HCT116 (cell line): ENCODE measurements at regions not wholly inside any gene's neighbourhood (a gene's known extent, or its start where the extent isn't known, plus 50 kb on each side); places are given as distances from the start of the nearest gene placed in this dataset.

Experiments used
- ATAC-seq: fragments of 200-7000 bp; cut with Tn5 transposase; 2 replicates; pipeline ENCODE4 v1.9.1; 2020; ENCODE audit warnings: mild to moderate bottlenecking, moderate library complexity
- BruUV-seq: library from RNA; stranded (reverse); fragments of 400-500 nt; replicated peaks from 2 replicates; lab custom pipeline; 2021; lab: Mats Ljungman, UMichigan
- CTCF ChIA-PET: fragments of 300-600 bp; sonication (Branson Sonifier 250); formaldehyde crosslinking; loops from one replicate; lab custom pipeline; 2021; ENCODE audit warnings: antibody characterized with exemption; lab: Charles Lee
- POLR2A ChIA-PET: fragments of 300-600, 350-600 bp; sonication (Branson Sonifier 250); formaldehyde crosslinking; loops from one replicate; lab custom pipeline; 2021; ENCODE audit warnings: antibody characterized with exemption; lab: Charles Lee
- RAD21 ChIA-PET, 2 experiments: fragments of 300-600 bp; sonication (Branson Sonifier 250); formaldehyde crosslinking; loops; one replicate each; lab custom pipeline; 2023; ENCODE audit warnings: low total read pairs in 2 of 2; ENCODE audit not compliant: uncharacterized antibody in 2 of 2, unreplicated experiment in 2 of 2, low non-redundant PET in 1 of 2; lab: Charles Lee
- DNase-seq: peaks from one replicate; pipeline ENCODE4 v3.0.0-alpha.2; 2010; ENCODE audit warnings: low read depth, low spot score
- H2AFZ ChIP-seq: fragments of 200-600 bp; shearing (Covaris generic), sonication (generic); 2 replicates; pipeline ENCODE4 v1.6.1; 2017; ENCODE audit warnings: low read depth, mixed run types, mixed read lengths, antibody characterized with exemption, low read length; ENCODE audit not compliant: poor library complexity, severe bottlenecking
- H3K27ac ChIP-seq: 2 replicates; pipeline ENCODE4 v1.5.1; 2012; ENCODE audit warnings: low read depth, low read length
- H3K27me3 ChIP-seq: fragments of 200-600 bp; sonication (generic); 2 replicates; pipeline ENCODE4 v1.6.1; 2016; ENCODE audit warnings: mixed run types, low read length, mixed read lengths; ENCODE audit not compliant: insufficient read depth
- H3K36me3 ChIP-seq, 2 experiments: fragments of 200-500 bp in 1 of 2; fragments of 200-600 bp in 1 of 2; sonication (Bioruptor generic) in 1 of 2; sonication (generic) in 1 of 2; 2 replicates each; pipeline versions ENCODE4 v1.5.1 to v1.6.1; 2014 to 2016; ENCODE audit warnings: low read length in 2 of 2, inconsistent platforms in 1 of 2, mixed read lengths in 1 of 2, mixed run types in 1 of 2; ENCODE audit not compliant: insufficient read depth in 2 of 2, control insufficient read depth in 1 of 2
- H3K4me1 ChIP-seq, 2 experiments: fragments of 200-600 bp in 1 of 2; sonication (generic) in 1 of 2; 2 replicates each; pipeline versions ENCODE4 v1.5.1 to v1.6.1; 2012 to 2017; ENCODE audit warnings: low read length in 2 of 2, inconsistent platforms in 1 of 2, mild to moderate bottlenecking in 1 of 2, mixed read lengths in 1 of 2, mixed run types in 1 of 2, moderate library complexity in 1 of 2; ENCODE audit not compliant: insufficient read depth in 2 of 2, control insufficient read depth in 1 of 2
- H3K4me2 ChIP-seq: fragments of 200-600 bp; sonication (generic); 2 replicates; pipeline ENCODE4 v1.6.1; 2017; ENCODE audit warnings: mixed run types, low read length, mixed read lengths
- H3K4me3 ChIP-seq, 2 experiments: fragments of 200-600 bp in 1 of 2; sonication (generic) in 1 of 2; replicated peaks in 1 of 2; 2 replicates each; pipeline ENCODE4 v1.5.1; 2011 to 2016; ENCODE audit warnings: low read length in 2 of 2, control low read depth in 1 of 2, low read depth in 1 of 2, mild to moderate bottlenecking in 1 of 2, mixed read lengths in 1 of 2, mixed run types in 1 of 2
- H3K79me2 ChIP-seq: fragments of 200-600 bp; sonication (generic); 2 replicates; pipeline ENCODE4 v1.6.1; 2017; ENCODE audit warnings: mild to moderate bottlenecking, mixed run types, low read length, moderate library complexity, mixed read lengths; ENCODE audit not compliant: insufficient read depth
- H3K9ac ChIP-seq: fragments of 200-600 bp; sonication (generic); 2 replicates; pipeline ENCODE4 v1.6.1; 2016; ENCODE audit warnings: low read length, mixed read lengths
- H3K9me2 ChIP-seq: fragments of 200-600 bp; sonication (generic), shearing (Covaris generic); 2 replicates; pipeline ENCODE4 v1.6.1; 2017; ENCODE audit warnings: mixed run types, mild to moderate bottlenecking, moderate library complexity; ENCODE audit not compliant: insufficient read depth
- H3K9me3 ChIP-seq, 2 experiments: fragments of 200-500 bp in 1 of 2; fragments of 200-600 bp in 1 of 2; sonication (Bioruptor generic) in 1 of 2; sonication (generic) in 1 of 2; 2 replicates each; pipeline ENCODE4 v1.6.1; 2014 to 2017; ENCODE audit warnings: low read length in 2 of 2, mixed read lengths in 2 of 2, inconsistent platforms in 1 of 2, low read depth in 1 of 2, mild to moderate bottlenecking in 1 of 2, mixed run types in 1 of 2, moderate library complexity in 1 of 2; ENCODE audit not compliant: control insufficient read depth in 1 of 2, insufficient read depth in 1 of 2
- H4K20me1 ChIP-seq: fragments of 200-600 bp; sonication (generic), shearing (Covaris generic); 2 replicates; pipeline ENCODE4 v1.6.1; 2017; ENCODE audit warnings: mixed run types, mild to moderate bottlenecking, moderate library complexity; ENCODE audit not compliant: insufficient read depth
- CBX3 ChIP-seq: IDR thresholded peaks from 2 replicates; pipeline ENCODE4 v1.6.1; 2012; ENCODE audit warnings: low read depth
- CEBPB ChIP-seq: IDR thresholded peaks from 2 replicates; pipeline ENCODE4 v1.6.1; 2012; ENCODE audit warnings: low read depth
- ELF1 ChIP-seq: IDR thresholded peaks from 2 replicates; pipeline ENCODE4 v1.6.1; 2012; ENCODE audit warnings: low read depth, borderline replicate concordance
- EZH2 ChIP-seq: fragments of 200-600 bp; sonication (generic); IDR thresholded peaks from 2 replicates; pipeline ENCODE4 v1.6.1; 2017; ENCODE audit warnings: antibody characterized with exemption, mixed run types
- EZH2phosphoT487 ChIP-seq: fragments of 200-600 bp; IDR thresholded peaks from 2 replicates; pipeline ENCODE4 v1.6.1; 2018; ENCODE audit warnings: antibody characterized with exemption, borderline replicate concordance
- FOSL1 ChIP-seq: IDR thresholded peaks from 2 replicates; pipeline ENCODE4 v1.6.1; 2012; ENCODE audit warnings: low read depth
- POLR2A ChIP-seq: IDR thresholded peaks from 2 replicates; pipeline ENCODE4 v1.7.0; 2011; ENCODE audit warnings: borderline replicate concordance; ENCODE audit not compliant: insufficient read depth, insufficient read length; ENCODE audit errors: extremely low read depth
- POLR2AphosphoS5 ChIP-seq: IDR thresholded peaks from 2 replicates; pipeline ENCODE4 v1.6.1; 2011; ENCODE audit warnings: mild to moderate bottlenecking, low read depth, low read length, moderate library complexity
- RAD21 ChIP-seq: IDR thresholded peaks from 2 replicates; pipeline ENCODE4 v1.6.1; 2012; ENCODE audit warnings: low read depth, mild to moderate bottlenecking
- SIN3A ChIP-seq: IDR thresholded peaks from 2 replicates; pipeline ENCODE4 v1.6.1; 2012; ENCODE audit warnings: low read depth
- SP1 ChIP-seq: IDR thresholded peaks from 2 replicates; pipeline ENCODE4 v1.6.1; 2012; ENCODE audit warnings: low read depth
- SRF ChIP-seq: IDR thresholded peaks from 2 replicates; pipeline ENCODE4 v1.6.1; 2012; ENCODE audit warnings: low read depth
- TCF7L2 ChIP-seq: IDR thresholded peaks from 2 replicates; pipeline ENCODE4 v1.7.0; 2011; ENCODE audit warnings: borderline replicate concordance, inconsistent platforms; ENCODE audit not compliant: insufficient read depth, insufficient read length; ENCODE audit errors: extremely low read depth
- YY1 ChIP-seq: IDR thresholded peaks from 2 replicates; pipeline ENCODE4 v1.6.1; 2011; ENCODE audit warnings: low read length, low read depth, moderate library complexity, mild to moderate bottlenecking; ENCODE audit not compliant: insufficient replicate concordance; ENCODE audit errors: extremely low read depth
- ZFX ChIP-seq: fragments of 450-650 bp; IDR thresholded peaks from 2 replicates; pipeline ENCODE4 v1.6.1; 2017
- ZNF274 ChIP-seq: fragments of 200-500 bp; sonication (Bioruptor generic); IDR thresholded peaks from 2 replicates; pipeline ENCODE4 v1.6.1; 2014; ENCODE audit warnings: mild to moderate bottlenecking, low read depth, low read length, inconsistent platforms
- intact Hi-C: fragments of 100-400 bp; cut with micrococcal nuclease; formaldehyde crosslinking; loops from 2 replicates; pipeline ENCODE4 v1.10.0; 2022
- TF ChIP-seq, protein P1 (sequence below): IDR thresholded peaks from 2 replicates; pipeline ENCODE4 v1.6.1; 2012
- TF ChIP-seq, protein P2 (sequence below): IDR thresholded peaks from 2 replicates; pipeline ENCODE4 v1.6.1; 2012; ENCODE audit warnings: low read depth
- TF ChIP-seq, protein P3 (sequence below): IDR thresholded peaks from 2 replicates; pipeline ENCODE4 v1.6.1; 2012

DNA sequence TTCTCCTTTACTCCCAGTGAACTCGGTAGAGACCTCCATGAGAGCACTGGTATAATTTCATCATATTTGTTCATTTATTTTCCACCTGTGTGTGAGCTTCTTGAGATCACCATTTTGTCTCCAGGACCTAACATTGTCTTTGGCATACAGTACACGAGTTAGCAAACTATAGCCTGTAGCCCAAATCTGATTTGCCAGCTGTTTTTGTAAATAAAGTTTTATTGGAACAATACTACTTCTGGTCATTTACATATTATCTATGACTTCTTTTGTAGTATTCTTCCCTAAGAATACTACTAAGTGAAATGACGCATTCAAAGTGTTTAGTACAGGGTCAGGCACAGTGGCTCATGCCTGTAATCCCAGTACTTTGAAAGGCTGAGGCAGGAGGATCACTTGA lies 449.5 kb downstream of the PLPP3 start:
- DNase-seq (no peak), ATAC-seq (no peak)
- H3K9me2 ChIP-seq, result no peaks in the 10 kb centered on the region
- H3K27me3 ChIP-seq, result no peaks in the 10 kb centered on the region
- no peaks in the 10 kb centered on the region for H3K4me1 ChIP-seq
- ChIA-PET POLR2A (no interaction called here), CTCF (no interaction called here), RAD21 (no interaction called here)
- H3K27ac ChIP-seq, result no peak overlapping the region
- H2AFZ ChIP-seq, result no peak overlapping the region
- BruUV-seq, result no TSS peak
- no peaks in the 10 kb centered on the region for H4K20me1 ChIP-seq
- TF ChIP-seq TCF7L2 (no peak), FOSL1 (no peak), RAD21 (no peak), CBX3 (no peak), SIN3A (no peak), ZFX (no peak), EZH2 (no peak), YY1 (no peak), SRF (no peak), ZNF274 (no peak), EZH2phosphoT487 (no peak), SP1 (no peak), CEBPB (no peak), ELF1 (no peak), POLR2A (no peak), POLR2AphosphoS5 (no peak)
- TF ChIP-seq, protein P1, sequence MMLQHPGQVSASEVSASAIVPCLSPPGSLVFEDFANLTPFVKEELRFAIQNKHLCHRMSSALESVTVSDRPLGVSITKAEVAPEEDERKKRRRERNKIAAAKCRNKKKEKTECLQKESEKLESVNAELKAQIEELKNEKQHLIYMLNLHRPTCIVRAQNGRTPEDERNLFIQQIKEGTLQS, result no peak
- TF ChIP-seq, protein P2, sequence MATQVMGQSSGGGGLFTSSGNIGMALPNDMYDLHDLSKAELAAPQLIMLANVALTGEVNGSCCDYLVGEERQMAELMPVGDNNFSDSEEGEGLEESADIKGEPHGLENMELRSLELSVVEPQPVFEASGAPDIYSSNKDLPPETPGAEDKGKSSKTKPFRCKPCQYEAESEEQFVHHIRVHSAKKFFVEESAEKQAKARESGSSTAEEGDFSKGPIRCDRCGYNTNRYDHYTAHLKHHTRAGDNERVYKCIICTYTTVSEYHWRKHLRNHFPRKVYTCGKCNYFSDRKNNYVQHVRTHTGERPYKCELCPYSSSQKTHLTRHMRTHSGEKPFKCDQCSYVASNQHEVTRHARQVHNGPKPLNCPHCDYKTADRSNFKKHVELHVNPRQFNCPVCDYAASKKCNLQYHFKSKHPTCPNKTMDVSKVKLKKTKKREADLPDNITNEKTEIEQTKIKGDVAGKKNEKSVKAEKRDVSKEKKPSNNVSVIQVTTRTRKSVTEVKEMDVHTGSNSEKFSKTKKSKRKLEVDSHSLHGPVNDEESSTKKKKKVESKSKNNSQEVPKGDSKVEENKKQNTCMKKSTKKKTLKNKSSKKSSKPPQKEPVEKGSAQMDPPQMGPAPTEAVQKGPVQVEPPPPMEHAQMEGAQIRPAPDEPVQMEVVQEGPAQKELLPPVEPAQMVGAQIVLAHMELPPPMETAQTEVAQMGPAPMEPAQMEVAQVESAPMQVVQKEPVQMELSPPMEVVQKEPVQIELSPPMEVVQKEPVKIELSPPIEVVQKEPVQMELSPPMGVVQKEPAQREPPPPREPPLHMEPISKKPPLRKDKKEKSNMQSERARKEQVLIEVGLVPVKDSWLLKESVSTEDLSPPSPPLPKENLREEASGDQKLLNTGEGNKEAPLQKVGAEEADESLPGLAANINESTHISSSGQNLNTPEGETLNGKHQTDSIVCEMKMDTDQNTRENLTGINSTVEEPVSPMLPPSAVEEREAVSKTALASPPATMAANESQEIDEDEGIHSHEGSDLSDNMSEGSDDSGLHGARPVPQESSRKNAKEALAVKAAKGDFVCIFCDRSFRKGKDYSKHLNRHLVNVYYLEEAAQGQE, result no peak
- TF ChIP-seq, protein P3, sequence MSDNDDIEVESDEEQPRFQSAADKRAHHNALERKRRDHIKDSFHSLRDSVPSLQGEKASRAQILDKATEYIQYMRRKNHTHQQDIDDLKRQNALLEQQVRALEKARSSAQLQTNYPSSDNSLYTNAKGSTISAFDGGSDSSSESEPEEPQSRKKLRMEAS, result no peak
- intact Hi-C loops, result no loop called here
- H3K4me2 ChIP-seq, result no peak overlapping the region
- H3K4me3 ChIP-seq, result no peak overlapping the region
- H3K36me3 ChIP-seq, result no peaks in the 10 kb centered on the region
- H3K9ac ChIP-seq, result no peak overlapping the region
- H3K79me2 ChIP-seq, result no peaks in the 10 kb centered on the region
- H3K9me3 ChIP-seq, result no peaks in the 10 kb centered on the region
